GM12878 (cell line): ENCODE measurements at regions not wholly inside any gene's neighbourhood (a gene's known extent, or its start where the extent isn't known, plus 50 kb on each side); places are given as distances from the start of the nearest gene placed in this dataset.

ENCODE experiments used
- ATAC-seq: fragments of 200-7000 bp; cut with Tn5 transposase; 3 replicates; pipeline ENCODE4 v1.9.1; 2020; ENCODE audit warnings: mild to moderate bottlenecking, moderate library complexity
- BruUV-seq: library from RNA; stranded (reverse); fragments of 400-500 nt; replicated peaks from 2 replicates; lab custom pipeline; 2021; lab: Mats Ljungman, UMichigan
- CTCF ChIA-PET: fragments of 300-600 bp; sonication (Branson Sonifier 250); formaldehyde crosslinking; extraction: SDS; loops from one replicate; lab custom pipeline; 2021; ENCODE audit warnings: inconsistent platforms; lab: Yijun Ruan, JAX
- POLR2A ChIA-PET: fragments of 350-600 bp; formaldehyde crosslinking; extraction: SDS; loops from one replicate; lab custom pipeline; 2021; ENCODE audit warnings: inconsistent platforms; lab: Charles Lee
- RAD21 ChIA-PET: fragments of 300-600 bp; sonication (Branson Sonifier 250); formaldehyde crosslinking; loops from one replicate; lab custom pipeline; 2023; ENCODE audit warnings: antibody characterized with exemption; ENCODE audit not compliant: unreplicated experiment; lab: Charles Lee
- SMC1A ChIA-PET: fragments of 300-600 bp; sonication (Branson Sonifier 250); formaldehyde crosslinking; loops from one replicate; lab custom pipeline; 2023; ENCODE audit not compliant: unreplicated experiment, uncharacterized antibody; lab: Charles Lee
- DNase-seq: peaks from one replicate; pipeline ENCODE4 v3.0.0-alpha.2; 2011; ENCODE audit warnings: low read depth, low spot score
- FAIRE-seq: peaks from 3 replicates; lab custom pipeline; 2011; peaks lifted over from hg19 to GRCh38; lab: Jason Lieb, UNC
- H2AFZ ChIP-seq: 2 replicates; pipeline ENCODE4 v1.6.0; 2011; ENCODE audit warnings: low read depth, low read length, control low read depth; ENCODE audit not compliant: control insufficient read depth
- H3K27ac ChIP-seq: 2 replicates; pipeline ENCODE4 v1.5.1; 2011; ENCODE audit warnings: control low read depth; ENCODE audit not compliant: control insufficient read depth, insufficient read depth
- H3K27me3 ChIP-seq, 2 experiments: replicated peaks in 1 of 2; 2 replicates each; pipeline versions ENCODE4 v1.6.0 to v1.6.1; 2011; ENCODE audit warnings: low read length in 1 of 2; ENCODE audit not compliant: control insufficient read depth in 2 of 2, insufficient read depth in 2 of 2
- H3K36me3 ChIP-seq, 2 experiments: 2 replicates each; pipeline ENCODE4 v1.5.1; 2011; ENCODE audit warnings: low read length in 1 of 2; ENCODE audit not compliant: control insufficient read depth in 2 of 2, insufficient read depth in 2 of 2
- H3K4me1 ChIP-seq: 2 replicates; pipeline ENCODE4 v1.6.1; 2011; ENCODE audit warnings: mild to moderate bottlenecking, low read length, moderate library complexity, mixed read lengths; ENCODE audit not compliant: control insufficient read depth, insufficient read depth
- H3K4me2 ChIP-seq: 2 replicates; pipeline ENCODE4 v1.6.0; 2011; ENCODE audit warnings: control low read depth; ENCODE audit not compliant: control insufficient read depth, insufficient read depth
- H3K4me3 ChIP-seq: fragments of 200-600 bp; sonication (generic); 2 replicates; pipeline ENCODE4 v1.5.1; 2016
- H3K79me2 ChIP-seq: 2 replicates; pipeline ENCODE4 v1.6.0; 2011; ENCODE audit warnings: low read length; ENCODE audit not compliant: control insufficient read depth, insufficient read depth
- H3K9ac ChIP-seq: 2 replicates; pipeline ENCODE4 v1.8.0; 2011; ENCODE audit warnings: low read length, control low read depth, mixed read lengths; ENCODE audit not compliant: control insufficient read depth, insufficient read depth
- H3K9me3 ChIP-seq: replicated peaks from 3 replicates; pipeline ENCODE4 v1.5.1; 2011; ENCODE audit warnings: mild to moderate bottlenecking, low read length; ENCODE audit not compliant: control insufficient read depth, insufficient read depth
- H4K20me1 ChIP-seq: 2 replicates; pipeline ENCODE4 v1.6.0; 2011; ENCODE audit not compliant: control insufficient read depth, insufficient read depth
- ATF7 ChIP-seq: fragments of 450-650 bp; IDR thresholded peaks from 2 replicates; pipeline ENCODE4 v1.6.1; 2016; ENCODE audit warnings: low read depth, mild to moderate bottlenecking
- CREM ChIP-seq: IDR thresholded peaks from 2 replicates; pipeline ENCODE4 v1.6.1; 2014; ENCODE audit warnings: antibody characterized with exemption, low read depth
- ETV6 ChIP-seq, 2 experiments: fragments of 450-650 bp in 1 of 2; IDR thresholded peaks in 1 of 2; conservative IDR thresholded peaks in 1 of 2; 2 replicates each; pipeline ENCODE4 v1.6.1; 2014; ENCODE audit warnings: antibody characterized with exemption in 1 of 2, borderline replicate concordance in 1 of 2, low read depth in 1 of 2, mild to moderate bottlenecking in 1 of 2, moderate library complexity in 1 of 2
- IRF4 ChIP-seq: IDR thresholded peaks from 2 replicates; pipeline ENCODE4 v1.6.1; 2011; ENCODE audit warnings: low read depth, low read length
- MTA2 ChIP-seq: fragments of 450-650 bp; IDR thresholded peaks from 2 replicates; pipeline ENCODE4 v1.6.1; 2016; ENCODE audit warnings: low read depth, mild to moderate bottlenecking, moderate library complexity
- RFX5 ChIP-seq: IDR thresholded peaks from 2 replicates; pipeline ENCODE4 v1.6.1; 2011; ENCODE audit warnings: low read depth, low read length, improper control_type of control experiment
- TARDBP ChIP-seq: IDR thresholded peaks from 2 replicates; pipeline ENCODE4 v1.6.1; 2016; ENCODE audit warnings: borderline replicate concordance
- WRNIP1 ChIP-seq: IDR thresholded peaks from 2 replicates; pipeline ENCODE4 v1.6.1; 2011; ENCODE audit warnings: low read depth, low read length, improper control_type of control experiment, borderline replicate concordance
- ZBTB11 ChIP-seq: fragments of 450-650 bp; formaldehyde crosslinking; IDR thresholded peaks from 2 replicates; pipeline ENCODE4 v1.5.0; 2022; ENCODE audit warnings: mild to moderate bottlenecking, missing genetic modification characterization
- ZNF687 ChIP-seq: fragments of 450-650 bp; IDR thresholded peaks from 2 replicates; pipeline ENCODE4 v1.6.1; 2017; ENCODE audit warnings: mild to moderate bottlenecking, moderate library complexity
- WGBS: methylation state at CpG from one replicate; pipeline ENCODE4 v1.1.6; 2016; ENCODE audit warnings: low lambda C conversion rate; ENCODE audit not compliant: insufficient replicate concordance, insufficient coverage; ENCODE audit errors: missing lambda C conversion rate; 5-methylcytosine and 5-hydroxymethylcytosine counted together
- in situ Hi-C: fragments of 300-500 bp; cut with MboI; formaldehyde crosslinking; loops from 9 replicates; pipeline ENCODE4 v1.14.3; 2018; ENCODE audit warnings: mixed read lengths
- intact Hi-C: fragments of 100-400 bp; cut with micrococcal nuclease; formaldehyde crosslinking; loops from one replicate; pipeline ENCODE4 v1.14.2; 2022; ENCODE audit not compliant: unreplicated experiment
- TF ChIP-seq, protein P1 (sequence below): fragments of 450-650 bp; formaldehyde crosslinking; IDR thresholded peaks from 2 replicates; pipeline ENCODE4 v1.4.0; 2020; ENCODE audit warnings: mild to moderate bottlenecking, moderate library complexity

DNA sequence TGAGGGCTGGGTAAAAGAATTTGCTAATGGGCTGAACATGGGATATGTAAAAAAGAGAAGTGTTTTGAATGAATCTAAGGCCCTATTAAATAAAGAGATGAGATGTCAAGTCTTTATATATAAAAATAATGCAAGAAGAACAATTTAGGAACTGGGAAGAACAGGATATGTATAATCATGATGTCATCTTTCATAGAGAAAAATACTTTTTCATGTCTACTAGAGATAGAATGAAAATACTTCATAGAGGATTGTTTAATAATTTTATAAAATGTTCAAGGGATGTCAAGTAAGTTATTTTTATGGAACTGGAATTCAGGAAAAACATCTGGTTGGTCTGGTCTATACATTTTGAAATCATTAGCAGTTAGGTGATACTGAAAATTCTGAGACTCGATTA is 799.0 kb upstream of the CTNND2 start (continued):
- TF ChIP-seq, protein P1, sequence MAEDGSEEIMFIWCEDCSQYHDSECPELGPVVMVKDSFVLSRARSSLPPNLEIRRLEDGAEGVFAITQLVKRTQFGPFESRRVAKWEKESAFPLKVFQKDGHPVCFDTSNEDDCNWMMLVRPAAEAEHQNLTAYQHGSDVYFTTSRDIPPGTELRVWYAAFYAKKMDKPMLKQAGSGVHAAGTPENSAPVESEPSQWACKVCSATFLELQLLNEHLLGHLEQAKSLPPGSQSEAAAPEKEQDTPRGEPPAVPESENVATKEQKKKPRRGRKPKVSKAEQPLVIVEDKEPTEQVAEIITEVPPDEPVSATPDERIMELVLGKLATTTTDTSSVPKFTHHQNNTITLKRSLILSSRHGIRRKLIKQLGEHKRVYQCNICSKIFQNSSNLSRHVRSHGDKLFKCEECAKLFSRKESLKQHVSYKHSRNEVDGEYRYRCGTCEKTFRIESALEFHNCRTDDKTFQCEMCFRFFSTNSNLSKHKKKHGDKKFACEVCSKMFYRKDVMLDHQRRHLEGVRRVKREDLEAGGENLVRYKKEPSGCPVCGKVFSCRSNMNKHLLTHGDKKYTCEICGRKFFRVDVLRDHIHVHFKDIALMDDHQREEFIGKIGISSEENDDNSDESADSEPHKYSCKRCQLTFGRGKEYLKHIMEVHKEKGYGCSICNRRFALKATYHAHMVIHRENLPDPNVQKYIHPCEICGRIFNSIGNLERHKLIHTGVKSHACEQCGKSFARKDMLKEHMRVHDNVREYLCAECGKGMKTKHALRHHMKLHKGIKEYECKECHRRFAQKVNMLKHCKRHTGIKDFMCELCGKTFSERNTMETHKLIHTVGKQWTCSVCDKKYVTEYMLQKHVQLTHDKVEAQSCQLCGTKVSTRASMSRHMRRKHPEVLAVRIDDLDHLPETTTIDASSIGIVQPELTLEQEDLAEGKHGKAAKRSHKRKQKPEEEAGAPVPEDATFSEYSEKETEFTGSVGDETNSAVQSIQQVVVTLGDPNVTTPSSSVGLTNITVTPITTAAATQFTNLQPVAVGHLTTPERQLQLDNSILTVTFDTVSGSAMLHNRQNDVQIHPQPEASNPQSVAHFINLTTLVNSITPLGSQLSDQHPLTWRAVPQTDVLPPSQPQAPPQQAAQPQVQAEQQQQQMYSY (CRISPR knock-in tag) = no peak
- no peak for TF ChIP-seq ETV6 (conservative IDR thresholded peaks at IDR 0.05 in 1 of 2, IDR thresholded peaks at IDR 0.05 in 1 of 2; ENCODE audit: borderline replicate concordance in 1 of 2, low read depth in 1 of 2)

DNA sequence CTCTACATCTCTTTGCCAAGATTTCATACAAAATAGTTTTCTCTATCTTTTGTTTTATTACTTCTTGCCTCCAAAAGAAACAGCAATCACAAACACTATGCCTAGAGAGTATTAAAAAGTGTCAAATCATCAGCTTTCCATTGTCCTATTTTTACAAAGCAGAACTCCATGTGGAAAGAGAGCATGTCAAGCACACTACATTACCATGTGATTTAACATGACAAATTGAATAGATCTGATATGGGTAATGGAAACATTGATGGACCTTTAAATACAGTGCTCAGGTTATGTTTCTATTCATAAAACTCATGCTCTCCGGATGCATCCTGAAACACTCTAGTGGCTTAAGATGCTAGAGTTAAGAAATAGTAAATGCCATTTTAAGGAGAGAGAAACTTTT is 791.4 kb upstream of the CTNND2 start:
- ATAC-seq (no peak), FAIRE-seq (no peak), DNase-seq (no peak)
- in situ Hi-C loops = no loop called here
- no peaks in the 10 kb centered on the region for H3K79me2 ChIP-seq
- ChIA-PET CTCF (no interaction called here), POLR2A (no interaction called here), RAD21 (no interaction called here), SMC1A (no interaction called here)
- TF ChIP-seq CREM (no peak), ZBTB11 (no peak), ATF7 (no peak), RFX5 (no peak), ZNF687 (no peak), MTA2 (no peak), IRF4 (no peak), ETV6 (conservative IDR thresholded peaks at IDR 0.05 in 1 of 2, IDR thresholded peaks at IDR 0.05 in 1 of 2; ENCODE audit: borderline replicate concordance in 1 of 2, low read depth in 1 of 2) (no peak), TARDBP (no peak), WRNIP1 (no peak)
- H3K4me2 ChIP-seq = no peak overlapping the region
- no peaks in the 10 kb centered on the region for H4K20me1 ChIP-seq
- H3K4me3 ChIP-seq = no peak overlapping the region
- WGBS = 0% methylated on average over 1 of the region's 1 CpG
- H3K4me1 ChIP-seq = no peaks in the 10 kb centered on the region
- H3K9me3 ChIP-seq = no peaks in the 10 kb centered on the region
- intact Hi-C loops = no loop called here
- H2AFZ ChIP-seq = no peak overlapping the region
- no peaks in the 10 kb centered on the region for H3K36me3 ChIP-seq
- H3K27ac ChIP-seq = no peak overlapping the region
- no peak overlapping the region for H3K9ac ChIP-seq
- no peaks in the 10 kb centered on the region for H3K27me3 ChIP-seq
- BruUV-seq = no TSS peak
